B cell (primary cell): ENCODE measurements at regions not wholly inside any gene's neighbourhood (a gene's known extent, or its start where the extent isn't known, plus 50 kb on each side); places are given as distances from the start of the nearest gene placed in this dataset.

Source experiments
- ATAC-seq: fragments of 200-7000 bp; cut with Tn5 transposase; one replicate; pipeline ENCODE4 v1.10.0; 2021; ENCODE audit warnings: low read depth, mild to moderate bottlenecking, moderate number of reproducible peaks, moderate library complexity
- CTCF ChIA-PET: fragments of 350-600 bp; sonication (Branson Sonifier 250); formaldehyde crosslinking; loops from one replicate; lab custom pipeline; 2021; ENCODE audit warnings: antibody characterized with exemption, inconsistent platforms; lab: Charles Lee
- POLR2A ChIA-PET: fragments of 350-600 bp; sonication (Branson Sonifier 250); formaldehyde crosslinking; loops from one replicate; lab custom pipeline; 2021; ENCODE audit warnings: antibody characterized with exemption; lab: Charles Lee
- DNase-seq: peaks from one replicate; pipeline ENCODE4 v3.0.0; 2013
- H2AFZ ChIP-seq: 2 replicates; pipeline ENCODE4 v1.6.1; 2012; ENCODE audit warnings: mild to moderate bottlenecking, low read depth, low read length; ENCODE audit not compliant: insufficient read depth, poor library complexity, severe bottlenecking
- H3K27ac ChIP-seq, 2 donors: 1 replicate in 1 of 2; 2 replicates in 1 of 2; pipeline ENCODE4 v1.5.1; 2012 to 2013; ENCODE audit warnings: low read length in 2 of 2, mild to moderate bottlenecking in 2 of 2, moderate library complexity in 1 of 2
- H3K27me3 ChIP-seq, 4 experiments: fragments of 200-600 bp in 1 of 4; sonication (generic) in 1 of 4; replicated peaks in 1 of 4; 1 replicate in 2 of 4; 2 replicates in 2 of 4; pipeline versions ENCODE4 v1.6.1 to v1.7.0; 2013 to 2016; ENCODE audit warnings: low read length in 3 of 4, mild to moderate bottlenecking in 2 of 4, mixed read lengths in 1 of 4, moderate library complexity in 1 of 4; ENCODE audit not compliant: insufficient read depth in 4 of 4, control insufficient read depth in 3 of 4; ENCODE audit errors: control extremely low read depth in 1 of 4
- H3K36me3 ChIP-seq, 2 experiments: replicated peaks in 1 of 2; 1 replicate in 1 of 2; 2 replicates in 1 of 2; pipeline versions ENCODE4 v1.6.1 to v1.7.1; 2013; ENCODE audit warnings: low read length in 1 of 2; ENCODE audit not compliant: insufficient read depth in 2 of 2, control insufficient read depth in 1 of 2; ENCODE audit errors: control extremely low read depth in 1 of 2, extremely low read depth in 1 of 2
- H3K4me1 ChIP-seq, 2 donors: fragments of 200-600 bp in 1 of 2; sonication (generic) in 1 of 2; 1 replicate in 1 of 2; 2 replicates in 1 of 2; pipeline versions ENCODE4 v1.5.1 to v1.6.1; 2013 to 2017; ENCODE audit warnings: low read length in 2 of 2; ENCODE audit not compliant: control insufficient read depth in 2 of 2, insufficient read depth in 2 of 2
- H3K4me2 ChIP-seq: replicated peaks from 2 replicates; pipeline ENCODE3; 2012; ENCODE audit warnings: mild to moderate bottlenecking, low read depth, low read length; ENCODE audit not compliant: poor library complexity, severe bottlenecking
- H3K4me3 ChIP-seq, 5 experiments: fragments of 200-600 bp in 1 of 5; sonication (generic) in 1 of 5; 1 replicate in 3 of 5; 2 replicates in 2 of 5; pipeline versions ENCODE4 v1.5.1 to v1.7.0; 2011 to 2016; ENCODE audit warnings: low read length in 4 of 5, mild to moderate bottlenecking in 4 of 5, low read depth in 2 of 5, control low read depth in 1 of 5, moderate library complexity in 1 of 5; ENCODE audit not compliant: insufficient read depth in 1 of 5; ENCODE audit errors: control extremely low read depth in 1 of 5, extremely low read depth in 1 of 5
- H3K79me2 ChIP-seq: fragments of 200-600 bp; sonication (generic); one replicate; pipeline ENCODE4 v1.6.0; 2016; ENCODE audit warnings: low read length; ENCODE audit not compliant: control insufficient read depth, insufficient read depth
- H3K9ac ChIP-seq: fragments of 200-600 bp; sonication (generic); 2 replicates; pipeline ENCODE4 v1.6.1; 2017; ENCODE audit warnings: mild to moderate bottlenecking, low read length, moderate library complexity
- H3K9me3 ChIP-seq, 3 donors: one replicate each; pipeline versions ENCODE4 v1.6.1 to v1.7.1; 2013; ENCODE audit warnings: low read length in 2 of 3; ENCODE audit not compliant: control insufficient read depth in 2 of 3, insufficient read depth in 1 of 3; ENCODE audit errors: control extremely low read depth in 1 of 3
- H4K20me1 ChIP-seq: 2 replicates; pipeline ENCODE4 v1.6.0; 2012; ENCODE audit warnings: mild to moderate bottlenecking, low read length; ENCODE audit not compliant: insufficient read depth, control insufficient read depth, poor library complexity, severe bottlenecking
- H3K27ac Mint-ChIP-seq: one replicate; pipeline ENCODE4 v1.8.0; 2021; ENCODE audit warnings: mixed read lengths
- H3K27me3 Mint-ChIP-seq: one replicate; pipeline ENCODE4 v1.8.0; 2021; ENCODE audit warnings: mixed read lengths
- H3K4me1 Mint-ChIP-seq: one replicate; pipeline ENCODE4 v1.8.0; 2021; ENCODE audit warnings: mixed read lengths
- H3K4me3 Mint-ChIP-seq: one replicate; pipeline ENCODE4 v1.8.0; 2021; ENCODE audit warnings: mixed read lengths
- H3K9me3 Mint-ChIP-seq: one replicate; pipeline ENCODE4 v1.8.0; 2022; ENCODE audit warnings: mixed read lengths; ENCODE audit not compliant: insufficient read depth
- EZH2 ChIP-seq: IDR thresholded peaks from 2 replicates; pipeline ENCODE4 v1.6.1; 2012; ENCODE audit warnings: borderline replicate concordance, low read depth, mild to moderate bottlenecking, moderate library complexity, low read length; ENCODE audit not compliant: insufficient read depth, poor library complexity, severe bottlenecking
- WGBS: methylation state at CpG from one replicate; pipeline ENCODE4 v1.1.5; 2013; ENCODE audit warnings: missing lambda C conversion rate; ENCODE audit not compliant: insufficient coverage; 5-methylcytosine and 5-hydroxymethylcytosine counted together
- intact Hi-C: fragments of 100-400 bp; cut with micrococcal nuclease; formaldehyde crosslinking; loops from one replicate; pipeline ENCODE4 v1.10.0; 2022
- TF ChIP-seq, protein P1 (sequence below): fragments of 200-600 bp; IDR thresholded peaks from one replicate; pipeline ENCODE4 v1.8.0; 2022; ENCODE audit warnings: antibody characterized with exemption, mild to moderate bottlenecking

DNA sequence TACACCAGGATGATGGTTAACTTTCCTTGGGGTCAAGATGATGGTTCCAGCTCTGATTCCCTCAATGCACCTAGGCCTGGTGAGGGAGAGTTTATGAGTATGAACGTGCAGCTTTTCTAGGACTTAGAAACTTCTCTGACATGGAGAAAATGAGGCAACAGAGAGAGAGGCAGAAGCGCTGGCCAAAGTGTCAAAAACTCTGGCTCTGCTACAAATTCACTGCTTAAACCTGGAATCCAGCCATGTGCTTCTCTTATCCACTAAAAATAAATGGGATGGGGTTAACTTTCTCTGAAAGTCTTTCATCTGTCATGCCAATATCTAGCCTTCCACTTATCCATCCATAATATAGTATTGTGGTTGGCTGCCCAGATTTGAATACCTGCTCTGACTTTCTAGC is 568.7 kb downstream of the MED13L start:
- Histone ChIP-seq H3K27ac (no peak overlapping the region), H3K79me2 (no peaks in the 10 kb centered on the region), H3K4me3 (no peak overlapping the region), H3K4me1 (no peaks in the 10 kb centered on the region), H4K20me1 (no peaks in the 10 kb centered on the region), H3K27me3 (no peaks in the 10 kb centered on the region), H2AFZ (no peak overlapping the region), H3K36me3 (no peaks in the 10 kb centered on the region), H3K9ac (no peak overlapping the region), H3K9me3 (no peaks in the 10 kb centered on the region), H3K4me2 (no peak overlapping the region)
- Mint-ChIP-seq H3K4me1 (no peaks in the 10 kb centered on the region), H3K27ac (no peak overlapping the region), H3K27me3 (peaks cover 3% of the 10 kb centered on the region), H3K4me3 (no peak overlapping the region), H3K9me3 (peaks cover 5% of the 10 kb centered on the region)
- ChIA-PET POLR2A (no interaction called here), CTCF (no interaction called here)
- ATAC-seq (no peak), DNase-seq (no peak)
- no peak for TF ChIP-seq EZH2
- TF ChIP-seq, protein P1, sequence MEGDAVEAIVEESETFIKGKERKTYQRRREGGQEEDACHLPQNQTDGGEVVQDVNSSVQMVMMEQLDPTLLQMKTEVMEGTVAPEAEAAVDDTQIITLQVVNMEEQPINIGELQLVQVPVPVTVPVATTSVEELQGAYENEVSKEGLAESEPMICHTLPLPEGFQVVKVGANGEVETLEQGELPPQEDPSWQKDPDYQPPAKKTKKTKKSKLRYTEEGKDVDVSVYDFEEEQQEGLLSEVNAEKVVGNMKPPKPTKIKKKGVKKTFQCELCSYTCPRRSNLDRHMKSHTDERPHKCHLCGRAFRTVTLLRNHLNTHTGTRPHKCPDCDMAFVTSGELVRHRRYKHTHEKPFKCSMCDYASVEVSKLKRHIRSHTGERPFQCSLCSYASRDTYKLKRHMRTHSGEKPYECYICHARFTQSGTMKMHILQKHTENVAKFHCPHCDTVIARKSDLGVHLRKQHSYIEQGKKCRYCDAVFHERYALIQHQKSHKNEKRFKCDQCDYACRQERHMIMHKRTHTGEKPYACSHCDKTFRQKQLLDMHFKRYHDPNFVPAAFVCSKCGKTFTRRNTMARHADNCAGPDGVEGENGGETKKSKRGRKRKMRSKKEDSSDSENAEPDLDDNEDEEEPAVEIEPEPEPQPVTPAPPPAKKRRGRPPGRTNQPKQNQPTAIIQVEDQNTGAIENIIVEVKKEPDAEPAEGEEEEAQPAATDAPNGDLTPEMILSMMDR: no peak
- intact Hi-C loops: no loop called here
- 67% methylated on average over 1 of the region's 2 CpGs for WGBS

DNA sequence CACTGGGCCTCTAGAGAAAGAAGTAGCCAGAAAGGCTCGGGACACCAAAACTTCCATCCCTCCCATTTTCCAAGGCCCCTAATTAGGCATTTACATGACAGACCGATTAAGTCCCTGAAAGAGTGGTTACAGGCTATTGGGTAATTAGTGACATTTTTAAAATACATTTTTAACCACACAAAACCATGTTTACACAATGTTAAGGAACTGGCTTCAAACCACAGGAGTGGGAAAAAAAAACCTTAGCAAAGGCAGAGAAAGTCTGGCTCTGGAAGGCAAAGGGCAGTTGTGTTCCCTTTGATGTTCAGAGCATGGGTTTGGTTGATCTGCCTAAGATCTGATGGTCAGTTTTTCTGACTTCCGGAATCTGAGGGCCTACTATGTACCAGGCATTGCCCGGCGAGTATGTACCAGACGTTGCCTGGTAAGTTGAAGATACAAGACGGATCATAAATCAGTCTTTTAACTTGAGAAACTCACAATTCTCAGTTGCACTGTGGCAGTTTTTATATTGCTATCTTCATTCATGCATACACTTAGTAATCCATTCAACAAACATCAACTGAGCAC is 576.5 kb downstream of the MED13L start:
- Mint-ChIP-seq H3K27me3 (peaks cover 9% of the 10 kb centered on the region), H3K27ac (no peak overlapping the region), H3K9me3 (peaks cover 7% of the 10 kb centered on the region), H3K4me1 (no peaks in the 10 kb centered on the region), H3K4me3 (no peak overlapping the region)
- no peaks in the 10 kb centered on the region for H3K27me3 ChIP-seq
- H3K79me2 ChIP-seq: no peaks in the 10 kb centered on the region
- CTCF ChIA-PET: no interaction called here
- H3K27ac ChIP-seq: no peak overlapping the region
- H3K36me3 ChIP-seq: no peaks in the 10 kb centered on the region
- no peaks in the 10 kb centered on the region for H4K20me1 ChIP-seq
- POLR2A ChIA-PET: no interaction called here
- no peak overlapping the region for H3K4me2 ChIP-seq
- no peak overlapping the region for H2AFZ ChIP-seq
- H3K9ac ChIP-seq: no peak overlapping the region
- WGBS: 67% methylated on average over 5 of the region's 7 CpGs
- intact Hi-C loops: no loop called here
- no peak overlapping the region for H3K4me3 ChIP-seq
- ATAC-seq (no peak), DNase-seq (no peak)
- H3K4me1 ChIP-seq: no peaks in the 10 kb centered on the region
- no peaks in the 10 kb centered on the region for H3K9me3 ChIP-seq
- TF ChIP-seq, protein P1: no peak
- TF ChIP-seq EZH2: no peak
